NCI-H510A treated with DMSO at 0.1 percent for 48 hours (cell line): ENCODE measurements at regions not wholly inside any gene's neighbourhood (a gene's known extent, or its start where the extent isn't known, plus 50 kb on each side); places are given as distances from the start of the nearest gene placed in this dataset.
"Not testable (repeated sequence)": the region's sequence is repeated elsewhere in the genome, so short reads cannot be mapped to it uniquely, and the experiment has no call there.

ENCODE experiments used
- DNase-seq: peaks from one replicate; lab custom pipeline; 2025; lab: John Stamatoyannopoulos, UW

- DNase-seq = no peak
Measured at GRCh38 chr3:11739706-11740105, 96.0 kb upstream of the VGLL4 start.

GRCh38 chr3:11739123-11739522, 95.4 kb upstream of the VGLL4 start:
- no peak for DNase-seq

- no peak for DNase-seq
Measured at GRCh38 chr3:11737742-11738141, 94.0 kb upstream of the VGLL4 start.

GRCh38 chr3:11736136-11736833, 92.6 kb upstream of the VGLL4 start:
- DNase-seq = no peak

GRCh38 chr3:11735638-11736037, 91.9 kb upstream of the VGLL4 start:
- no peak for DNase-seq

- not testable (repeated sequence) for DNase-seq
Measured at GRCh38 chr3:11735111-11735510, 91.4 kb upstream of the VGLL4 start.

- DNase-seq = no peak
Measured at GRCh38 chr3:11733914-11734313, 90.2 kb upstream of the VGLL4 start.

- DNase-seq = no peak
Measured at GRCh38 chr3:11727207-11727606, 83.5 kb upstream of the VGLL4 start.

- no peak for DNase-seq
Measured at GRCh38 chr3:11726146-11726545, 82.4 kb upstream of the VGLL4 start.

GRCh38 chr3:11725340-11725641, 81.6 kb upstream of the VGLL4 start:
- not testable (repeated sequence) for DNase-seq

- no peak for DNase-seq
Measured at GRCh38 chr3:11724615-11725339, 81.1 kb upstream of the VGLL4 start.

- DNase-seq = no peak
Measured at GRCh38 chr3:11721479-11721878, 77.8 kb upstream of the VGLL4 start.

GRCh38 chr3:11720917-11721411, 77.2 kb upstream of the VGLL4 start:
- DNase-seq = peak; percentile 29

- peak; percentile 53 for DNase-seq
Measured at GRCh38 chr3:11720304-11720898, 76.7 kb upstream of the VGLL4 start.

- DNase-seq = peak; percentile 65
Measured at GRCh38 chr3:11719406-11720303, 75.9 kb upstream of the VGLL4 start.

- DNase-seq = peak; percentile 41
Measured at GRCh38 chr3:11718637-11719405, 75.1 kb upstream of the VGLL4 start.

- DNase-seq = peak; percentile 24
Measured at GRCh38 chr3:11717768-11718636, 74.3 kb upstream of the VGLL4 start.

GRCh38 chr3:11717301-11717700, 73.6 kb upstream of the VGLL4 start:
- DNase-seq = no peak

GRCh38 chr3:11716573-11717290, 73.0 kb upstream of the VGLL4 start:
- DNase-seq = no peak

GRCh38 chr3:11713171-11713570, 69.5 kb upstream of the VGLL4 start:
- DNase-seq = no peak
